SK-N-SH (cell line): ENCODE measurements at regions not wholly inside any gene's neighbourhood (a gene's known extent, or its start where the extent isn't known, plus 50 kb on each side); places are given as distances from the start of the nearest gene placed in this dataset.

Experiments used
- CTCF ChIA-PET: fragments of 300-600, 350-600 bp; formaldehyde crosslinking; extraction: SDS; loops from one replicate; lab custom pipeline; 2021; lab: Yijun Ruan, JAX
- POLR2A ChIA-PET: fragments of 350-600 bp; sonication (Branson Sonifier 250); formaldehyde crosslinking; extraction: SDS; loops from one replicate; lab custom pipeline; 2020; ENCODE audit warnings: antibody characterized with exemption, inconsistent platforms; lab: Yijun Ruan, JAX
- DNase-seq: peaks from one replicate; pipeline ENCODE4 v3.0.0; 2012
- H2AFZ ChIP-seq: fragments of 200-600 bp; sonication (generic); 2 replicates; pipeline ENCODE4 v1.8.1; 2016; ENCODE audit warnings: antibody characterized with exemption, mild to moderate bottlenecking, low read depth
- H3F3A ChIP-seq: fragments of 200-600 bp; sonication (generic); replicated peaks from 2 replicates; pipeline ENCODE3; 2016; ENCODE audit warnings: antibody characterized with exemption, mild to moderate bottlenecking; ENCODE audit not compliant: insufficient read depth
- H3K27ac ChIP-seq, 2 experiments: fragments of 200-500 bp in 1 of 2; fragments of 200-600 bp in 1 of 2; sonication (Bioruptor generic) in 1 of 2; sonication (generic), shearing (Covaris generic) in 1 of 2; 2 replicates each; pipeline versions ENCODE4 v1.5.1 to v1.6.1; 2014 to 2016; ENCODE audit warnings: low read depth in 2 of 2, inconsistent platforms in 1 of 2, low read length in 1 of 2, mild to moderate bottlenecking in 1 of 2, mixed read lengths in 1 of 2
- H3K27me3 ChIP-seq: fragments of 200-600 bp; sonication (generic), shearing (Covaris generic); 2 replicates; pipeline ENCODE4 v1.6.1; 2016; ENCODE audit warnings: mixed run types; ENCODE audit not compliant: insufficient read depth
- H3K36me3 ChIP-seq, 2 experiments: fragments of 200-500 bp in 1 of 2; fragments of 200-600 bp in 1 of 2; sonication (Bioruptor generic) in 1 of 2; sonication (generic) in 1 of 2; replicated peaks in 1 of 2; 2 replicates each; pipeline versions ENCODE3 to v1.5.1; 2014 to 2016; ENCODE audit warnings: low read length in 1 of 2, mild to moderate bottlenecking in 1 of 2; ENCODE audit not compliant: insufficient read depth in 2 of 2, control insufficient read depth in 1 of 2
- H3K4me1 ChIP-seq, 2 experiments: fragments of 200-500 bp in 1 of 2; fragments of 200-600 bp in 1 of 2; sonication (Bioruptor generic) in 1 of 2; sonication (generic), shearing (Covaris generic) in 1 of 2; 2 replicates each; pipeline versions ENCODE4 v1.5.1 to v1.6.1; 2014 to 2016; ENCODE audit warnings: low read depth in 1 of 2, low read length in 1 of 2, mixed run types in 1 of 2; ENCODE audit not compliant: insufficient read depth in 2 of 2, control insufficient read depth in 1 of 2
- H3K4me2 ChIP-seq: fragments of 200-600 bp; sonication (generic), shearing (Covaris generic); 2 replicates; pipeline ENCODE4 v1.6.1; 2017; ENCODE audit warnings: mixed run types
- H3K4me3 ChIP-seq, 2 experiments: fragments of 200-500 bp in 1 of 2; fragments of 200-600 bp in 1 of 2; sonication (Bioruptor generic) in 1 of 2; sonication (generic), shearing (Covaris generic) in 1 of 2; 2 replicates each; pipeline versions ENCODE4 v1.5.1 to v1.8.1; 2014 to 2016; ENCODE audit warnings: low read depth in 2 of 2, inconsistent platforms in 1 of 2, low read length in 1 of 2, mild to moderate bottlenecking in 1 of 2, mixed read lengths in 1 of 2, moderate library complexity in 1 of 2
- H3K79me2 ChIP-seq: fragments of 200-600 bp; sonication (generic); 2 replicates; pipeline ENCODE4 v1.8.1; 2017; ENCODE audit warnings: mild to moderate bottlenecking; ENCODE audit not compliant: insufficient read depth
- H3K9ac ChIP-seq: fragments of 200-600 bp; sonication (generic); 2 replicates; pipeline ENCODE4 v1.6.1; 2017; ENCODE audit warnings: mixed run types
- H3K9me2 ChIP-seq: fragments of 200-600 bp; sonication (generic); 2 replicates; pipeline ENCODE4 v1.6.1; 2017; ENCODE audit warnings: mixed run types
- H3K9me3 ChIP-seq: fragments of 200-600 bp; sonication (generic); 2 replicates; pipeline ENCODE4 v1.6.1; 2017; ENCODE audit warnings: mixed run types, mild to moderate bottlenecking, moderate library complexity
- H4K20me1 ChIP-seq: fragments of 200-600 bp; sonication (generic); 2 replicates; pipeline ENCODE4 v1.6.1; 2017; ENCODE audit warnings: mild to moderate bottlenecking, mixed run types; ENCODE audit not compliant: insufficient read depth
- CHD2 ChIP-seq: fragments of 150-350 bp; IDR thresholded peaks from 2 replicates; pipeline ENCODE4 v1.6.1; 2018; ENCODE audit warnings: low read length; ENCODE audit not compliant: partially characterized antibody
- CTCF ChIP-seq: fragments of 200-600 bp; sonication (generic); IDR thresholded peaks from 2 replicates; pipeline ENCODE4 v1.6.1; 2017; ENCODE audit warnings: antibody characterized with exemption, mild to moderate bottlenecking, moderate library complexity
- ELF1 ChIP-seq: IDR thresholded peaks from 2 replicates; pipeline ENCODE4 v1.4.0; 2012
- EZH2phosphoT487 ChIP-seq: fragments of 200-600 bp; sonication (generic); IDR thresholded peaks from 2 replicates; pipeline ENCODE4 v1.6.1; 2017; ENCODE audit warnings: low read depth, mixed run types, mild to moderate bottlenecking, antibody characterized with exemption, moderate library complexity, borderline replicate concordance
- FOSL2 ChIP-seq: IDR thresholded peaks from 2 replicates; pipeline ENCODE4 v1.4.0; 2012; ENCODE audit warnings: low read depth, mild to moderate bottlenecking, moderate library complexity, borderline replicate concordance
- FOXJ3 ChIP-seq: sonication (generic); formaldehyde crosslinking; IDR thresholded peaks from 2 replicates; pipeline ENCODE4 v1.5.1; 2020; ENCODE audit warnings: mild to moderate bottlenecking, missing genetic modification reagents
- FOXM1 ChIP-seq: IDR thresholded peaks from 2 replicates; pipeline ENCODE4 v1.4.0; 2012; ENCODE audit warnings: low read depth, mild to moderate bottlenecking
- GABPA ChIP-seq: IDR thresholded peaks from 2 replicates; pipeline ENCODE4 v1.4.0; 2012; ENCODE audit warnings: low read depth, mild to moderate bottlenecking
- GATA2 ChIP-seq: sonication (generic); formaldehyde crosslinking; IDR thresholded peaks from 2 replicates; pipeline ENCODE4 v1.5.0; 2020; ENCODE audit warnings: mild to moderate bottlenecking, missing genetic modification reagents
- IRF3 ChIP-seq: fragments of 150-350 bp; IDR thresholded peaks from 2 replicates; pipeline ENCODE4 v1.6.1; 2016; ENCODE audit warnings: mild to moderate bottlenecking, low read depth, low read length
- JUND ChIP-seq: IDR thresholded peaks from 2 replicates; pipeline ENCODE4 v1.4.0; 2012
- MXI1 ChIP-seq: IDR thresholded peaks from 2 replicates; pipeline ENCODE4 v1.6.1; 2012; ENCODE audit warnings: mild to moderate bottlenecking, low read depth, low read length, improper control_type of control experiment
- NFIC ChIP-seq: IDR thresholded peaks from 2 replicates; pipeline ENCODE4 v1.4.0; 2012; ENCODE audit warnings: borderline replicate concordance
- PBX3 ChIP-seq: IDR thresholded peaks from 2 replicates; pipeline ENCODE4; 2012
- RAD21 ChIP-seq: IDR thresholded peaks from 2 replicates; pipeline ENCODE4 v1.6.1; 2012; ENCODE audit warnings: mild to moderate bottlenecking, low read length
- RCOR1 ChIP-seq: fragments of 150-350 bp; IDR thresholded peaks from 2 replicates; pipeline ENCODE4 v1.6.1; 2017; ENCODE audit warnings: antibody characterized with exemption, low read length
- RXRA ChIP-seq: IDR thresholded peaks from 2 replicates; pipeline ENCODE4 v1.4.0; 2012; ENCODE audit warnings: low read depth, mild to moderate bottlenecking, borderline replicate concordance
- SMC3 ChIP-seq: IDR thresholded peaks from 2 replicates; pipeline ENCODE4 v1.6.1; 2012; ENCODE audit warnings: low read depth, low read length, improper control_type of control experiment
- TAF1 ChIP-seq: IDR thresholded peaks from 2 replicates; pipeline ENCODE4 v1.6.1; 2012; ENCODE audit warnings: low read depth, mild to moderate bottlenecking, low read length, moderate library complexity, borderline replicate concordance
- TCF12 ChIP-seq: IDR thresholded peaks from 2 replicates; pipeline ENCODE4 v1.4.0; 2012
- TEAD4 ChIP-seq: IDR thresholded peaks from 2 replicates; pipeline ENCODE4 v1.4.0; 2012; ENCODE audit warnings: mild to moderate bottlenecking, borderline replicate concordance; ENCODE audit not compliant: insufficient read depth
- YY1 ChIP-seq: IDR thresholded peaks from 2 replicates; pipeline ENCODE4 v1.4.0; 2012; ENCODE audit warnings: low read depth, mild to moderate bottlenecking
- WGBS: methylation state at CpG from one replicate; pipeline ENCODE4 v1.1.6; 2017; ENCODE audit warnings: low lambda C conversion rate; 5-methylcytosine and 5-hydroxymethylcytosine counted together

GRCh38 chr15:46265664-46266347, 631.0 kb downstream of the SQOR start:
- Histone ChIP-seq H3K27me3 (no peaks in the 10 kb centered on the region), H3K9me2 (no peaks in the 10 kb centered on the region), H3K36me3 (no peaks in the 10 kb centered on the region), H3F3A (no peaks in the 10 kb centered on the region), H4K20me1 (no peaks in the 10 kb centered on the region), H3K4me2 (no peak overlapping the region), H3K4me1 (no peaks in the 10 kb centered on the region; a peak in 1 of 4 replicates), H3K27ac (no peak overlapping the region), H3K9me3 (no peaks in the 10 kb centered on the region), H3K79me2 (no peaks in the 10 kb centered on the region), H3K4me3 (no peak overlapping the region), H2AFZ (no peak overlapping the region), H3K9ac (no peak overlapping the region)
- WGBS = 12% methylated on average over 3 of the region's 3 CpGs
- ChIA-PET POLR2A (no interaction called here), CTCF (interaction anchor here (1.6 kb wide), 1 partner anchor 173 kb away, joined by 3 read pairs; no protein-coding TSS in a partner anchor)
- TF ChIP-seq MXI1 (no peak), FOXM1 (no peak), EZH2phosphoT487 (no peak), RCOR1 (no peak), YY1 (no peak), FOSL2 (no peak), RAD21 (no peak), TAF1 (no peak), TCF12 (no peak), RXRA (no peak), TEAD4 (no peak), CTCF (no peak), ELF1 (no peak), CHD2 (no peak)
- DNase-seq = no peak

GRCh38 chr15:46266661-46267060, 631.8 kb downstream of the SQOR start:
- 71% methylated on average over 2 of the region's 2 CpGs for WGBS
- Histone ChIP-seq H3K9ac (no peak overlapping the region), H3K36me3 (no peaks in the 10 kb centered on the region), H3K4me1 (no peaks in the 10 kb centered on the region; a peak in 1 of 4 replicates), H2AFZ (no peak overlapping the region), H3F3A (no peaks in the 10 kb centered on the region), H4K20me1 (no peaks in the 10 kb centered on the region), H3K79me2 (no peaks in the 10 kb centered on the region), H3K9me3 (no peaks in the 10 kb centered on the region), H3K4me2 (no peak overlapping the region), H3K27ac (no peak overlapping the region), H3K9me2 (no peaks in the 10 kb centered on the region), H3K4me3 (no peak overlapping the region), H3K27me3 (no peaks in the 10 kb centered on the region)
- ChIA-PET CTCF (interaction anchor here (1.5 to 1.6 kb wide), 2 partner anchors 11 to 174 kb away, joined by 3 to 4 read pairs; no protein-coding TSS in a partner anchor), POLR2A (interaction anchor here (0.8 kb wide), 1 partner anchor 22 kb away, joined by 3 read pairs; no protein-coding TSS in a partner anchor)
- DNase-seq = no peak
- TF ChIP-seq JUND (no peak), IRF3 (no peak), GABPA (no peak), FOSL2 (no peak), PBX3 (no peak), GATA2 (CRISPR knock-in tag) (no peak), SMC3 (no peak), FOXJ3 (CRISPR knock-in tag) (no peak), NFIC (no peak), CHD2 (no peak)
